AG09309 (cell line): ENCODE measurements at regions not wholly inside any gene's neighbourhood (a gene's known extent, or its start where the extent isn't known, plus 50 kb on each side); places are given as distances from the start of the nearest gene placed in this dataset.
A peak's percentile ranks its signal among the peaks of the same experiment; 100 is the strongest.

ENCODE experiments used
- DNase-seq: peaks from one replicate; pipeline ENCODE4 v3.0.0-alpha.2; 2010; ENCODE audit warnings: low read depth
- H3K4me3 ChIP-seq: 2 replicates; pipeline ENCODE4 v1.5.1; 2011; ENCODE audit warnings: mild to moderate bottlenecking, low read depth, low read length, moderate library complexity; ENCODE audit not compliant: control insufficient read depth
- TF ChIP-seq, protein P1 (sequence below): IDR thresholded peaks from 2 replicates; pipeline ENCODE4 v1.5.1; 2011; ENCODE audit warnings: mild to moderate bottlenecking, low read depth, low read length, inconsistent platforms; ENCODE audit not compliant: insufficient read depth, control insufficient read depth; ENCODE audit errors: missing control alignments

- TF ChIP-seq, protein P1, sequence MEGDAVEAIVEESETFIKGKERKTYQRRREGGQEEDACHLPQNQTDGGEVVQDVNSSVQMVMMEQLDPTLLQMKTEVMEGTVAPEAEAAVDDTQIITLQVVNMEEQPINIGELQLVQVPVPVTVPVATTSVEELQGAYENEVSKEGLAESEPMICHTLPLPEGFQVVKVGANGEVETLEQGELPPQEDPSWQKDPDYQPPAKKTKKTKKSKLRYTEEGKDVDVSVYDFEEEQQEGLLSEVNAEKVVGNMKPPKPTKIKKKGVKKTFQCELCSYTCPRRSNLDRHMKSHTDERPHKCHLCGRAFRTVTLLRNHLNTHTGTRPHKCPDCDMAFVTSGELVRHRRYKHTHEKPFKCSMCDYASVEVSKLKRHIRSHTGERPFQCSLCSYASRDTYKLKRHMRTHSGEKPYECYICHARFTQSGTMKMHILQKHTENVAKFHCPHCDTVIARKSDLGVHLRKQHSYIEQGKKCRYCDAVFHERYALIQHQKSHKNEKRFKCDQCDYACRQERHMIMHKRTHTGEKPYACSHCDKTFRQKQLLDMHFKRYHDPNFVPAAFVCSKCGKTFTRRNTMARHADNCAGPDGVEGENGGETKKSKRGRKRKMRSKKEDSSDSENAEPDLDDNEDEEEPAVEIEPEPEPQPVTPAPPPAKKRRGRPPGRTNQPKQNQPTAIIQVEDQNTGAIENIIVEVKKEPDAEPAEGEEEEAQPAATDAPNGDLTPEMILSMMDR = no peak
- no peak for DNase-seq
- H3K4me3 ChIP-seq = no peak overlapping the region
Measured at GRCh38 chr21:28783641-28784185, 209.0 kb downstream of the LTN1 start.

DNA sequence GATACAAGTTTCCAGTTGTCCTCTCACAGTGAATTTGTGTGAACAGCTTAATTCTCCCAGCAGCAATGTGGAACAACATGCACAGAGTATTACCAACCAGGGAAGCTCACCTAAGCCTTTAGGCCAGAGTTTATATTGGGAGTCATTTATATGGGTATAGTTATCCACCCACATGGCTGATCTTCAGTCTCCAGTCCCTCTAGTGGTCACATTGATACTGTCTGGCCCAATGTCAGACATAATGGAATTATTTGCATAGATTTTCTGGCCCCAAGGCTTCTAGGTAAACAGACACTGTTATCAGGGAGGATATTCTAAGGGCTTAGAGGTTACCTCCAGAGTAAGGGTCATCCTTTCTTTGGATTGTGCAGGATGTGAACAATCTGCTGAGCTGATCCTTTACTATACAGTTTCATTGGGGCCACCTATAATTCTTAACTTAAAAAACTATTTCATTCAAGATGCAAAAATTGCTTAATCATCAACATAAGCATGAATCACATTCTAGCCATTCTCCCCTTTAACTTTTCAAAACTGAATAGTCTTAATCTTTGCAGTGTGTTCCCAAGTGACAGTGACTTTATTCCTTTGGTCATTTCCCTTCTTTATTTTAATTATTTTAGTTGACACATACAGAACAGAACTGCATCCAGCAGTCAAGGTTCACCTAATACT, 210.9 kb downstream of the LTN1 start:
- TF ChIP-seq, protein P1 = peak; percentile 60
- no peak for DNase-seq

DNA sequence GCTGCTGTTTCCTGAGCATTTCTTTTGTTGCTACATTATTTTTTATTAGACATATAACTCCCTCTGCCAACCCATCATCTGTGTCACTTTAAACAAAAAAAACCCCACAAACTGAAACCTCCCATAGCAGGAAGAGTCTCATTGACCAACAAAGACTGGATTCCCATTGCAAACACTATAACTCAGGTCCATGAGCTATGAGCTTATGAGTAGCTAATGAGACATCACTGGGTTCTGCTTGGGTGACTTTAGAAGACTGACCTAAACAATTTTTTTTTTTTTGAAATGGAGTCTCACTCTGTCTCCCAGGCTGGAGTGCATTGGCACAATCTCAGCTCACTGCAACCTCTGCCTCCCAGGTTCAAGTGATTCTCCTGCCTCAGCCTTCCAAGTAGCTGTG, 212.8 kb downstream of the LTN1 start:
- H3K4me3 ChIP-seq = no peak overlapping the region
- TF ChIP-seq, protein P1 = no peak
- DNase-seq = no peak

More for the DNA sequence above, 210.9 kb downstream of the LTN1 start:
- no peak overlapping the region for H3K4me3 ChIP-seq

DNA sequence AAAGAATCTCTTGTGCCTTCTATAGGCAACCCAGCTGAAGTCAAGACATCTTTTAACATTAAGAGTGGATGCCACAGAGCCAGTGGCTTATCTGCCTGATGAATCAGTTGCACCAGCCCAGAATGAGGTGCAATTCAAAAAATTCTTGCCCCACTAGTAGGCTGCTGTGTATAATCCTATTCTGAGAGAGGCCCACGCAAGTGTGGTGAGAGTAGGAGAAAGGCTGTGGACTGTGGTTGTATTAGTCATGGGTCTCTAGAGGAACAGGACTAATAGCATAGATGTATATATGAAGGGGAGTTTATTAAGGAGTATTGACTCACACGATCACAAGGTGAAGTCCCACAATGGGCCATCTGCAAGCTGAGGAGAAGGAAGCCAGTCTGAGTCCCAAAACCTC, 216.4 kb downstream of the LTN1 start:
- DNase-seq = peak; percentile 71
- TF ChIP-seq, protein P1 = no peak
- H3K4me3 ChIP-seq = no peak overlapping the region

- TF ChIP-seq, protein P1 = no peak
- H3K4me3 ChIP-seq = no peak overlapping the region
- no peak for DNase-seq
Measured at GRCh38 chr21:28775071-28775470, 217.6 kb downstream of the LTN1 start.

DNA sequence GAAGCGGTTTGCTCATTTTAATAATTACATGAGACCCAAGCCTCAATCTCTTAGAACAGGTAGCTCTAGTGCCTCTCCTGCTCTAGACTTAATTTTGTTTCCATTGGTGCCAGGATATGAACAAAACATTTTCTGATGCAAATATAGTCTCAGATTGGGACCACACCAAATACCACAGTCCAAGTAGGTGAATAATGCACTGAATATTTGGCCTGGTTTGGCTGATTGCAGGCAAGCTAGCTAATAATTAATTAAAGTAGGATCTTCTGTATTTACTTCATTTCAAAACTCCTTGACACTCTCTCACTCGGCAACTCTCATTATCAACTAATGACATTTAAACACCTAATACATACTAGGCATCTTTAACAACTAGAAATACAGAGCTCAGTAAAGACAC, 219.6 kb downstream of the LTN1 start:
- TF ChIP-seq, protein P1 = no peak
- H3K4me3 ChIP-seq = no peak overlapping the region
- DNase-seq = no peak
